ENCODE measurements at regions not wholly inside any gene's neighbourhood (a gene's known extent, or its start where the extent isn't known, plus 50 kb on each side); places are given as distances from the start of the nearest gene placed in this dataset.

DNA sequence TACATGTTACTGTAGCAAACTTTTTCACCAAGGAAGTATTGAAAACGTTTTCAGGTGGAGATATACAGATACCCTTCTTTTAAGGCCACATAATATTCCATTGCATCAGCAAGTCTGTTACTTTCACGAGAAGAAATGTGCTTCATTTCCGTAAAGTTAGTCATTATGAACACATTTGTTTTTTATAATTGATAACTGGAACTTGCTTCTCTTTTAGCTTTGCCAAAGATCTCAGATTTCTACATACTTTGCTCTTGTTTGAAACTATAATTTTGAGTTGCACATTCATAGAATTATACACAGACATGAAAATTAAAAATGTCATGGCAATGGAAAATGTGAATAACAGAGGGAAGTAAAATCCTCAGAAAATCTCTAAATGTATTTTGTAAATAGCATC lies 128.7 kb upstream of the GIMD1 start:
- no peak overlapping the region for H3K4me3 ChIP-seq (replicated peaks; ENCODE audit: low read depth, low read length)
- TF ChIP-seq, protein P1, sequence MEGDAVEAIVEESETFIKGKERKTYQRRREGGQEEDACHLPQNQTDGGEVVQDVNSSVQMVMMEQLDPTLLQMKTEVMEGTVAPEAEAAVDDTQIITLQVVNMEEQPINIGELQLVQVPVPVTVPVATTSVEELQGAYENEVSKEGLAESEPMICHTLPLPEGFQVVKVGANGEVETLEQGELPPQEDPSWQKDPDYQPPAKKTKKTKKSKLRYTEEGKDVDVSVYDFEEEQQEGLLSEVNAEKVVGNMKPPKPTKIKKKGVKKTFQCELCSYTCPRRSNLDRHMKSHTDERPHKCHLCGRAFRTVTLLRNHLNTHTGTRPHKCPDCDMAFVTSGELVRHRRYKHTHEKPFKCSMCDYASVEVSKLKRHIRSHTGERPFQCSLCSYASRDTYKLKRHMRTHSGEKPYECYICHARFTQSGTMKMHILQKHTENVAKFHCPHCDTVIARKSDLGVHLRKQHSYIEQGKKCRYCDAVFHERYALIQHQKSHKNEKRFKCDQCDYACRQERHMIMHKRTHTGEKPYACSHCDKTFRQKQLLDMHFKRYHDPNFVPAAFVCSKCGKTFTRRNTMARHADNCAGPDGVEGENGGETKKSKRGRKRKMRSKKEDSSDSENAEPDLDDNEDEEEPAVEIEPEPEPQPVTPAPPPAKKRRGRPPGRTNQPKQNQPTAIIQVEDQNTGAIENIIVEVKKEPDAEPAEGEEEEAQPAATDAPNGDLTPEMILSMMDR (IDR thresholded peaks at IDR 0.05; ENCODE audit: low read length, missing control alignments): no peak
- DNase-seq (ENCODE audit: low read depth): no peak

DNA sequence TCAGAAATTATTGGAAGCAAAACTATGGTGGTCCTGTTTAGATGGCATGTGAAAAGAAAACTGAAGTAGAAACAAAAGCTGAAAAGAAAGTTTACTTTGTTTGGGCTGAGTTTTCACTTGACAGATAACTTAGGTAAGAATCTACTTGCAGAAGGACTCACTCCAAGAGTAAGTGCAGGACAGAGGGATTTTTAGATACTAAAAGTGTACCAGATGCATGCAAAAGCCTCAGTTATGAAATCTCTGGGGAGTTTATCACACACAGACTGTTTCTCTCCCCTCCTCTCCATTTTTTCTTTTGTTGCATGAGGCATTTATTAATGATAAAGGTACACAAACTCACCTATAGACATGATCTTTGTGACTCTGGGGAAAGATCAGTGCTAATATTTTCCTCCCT lies 127.5 kb upstream of the GIMD1 start:
- H3K4me3 ChIP-seq (replicated peaks; ENCODE audit: low read depth, low read length): no peak overlapping the region
- TF ChIP-seq, protein P1 (IDR thresholded peaks at IDR 0.05; ENCODE audit: low read length, missing control alignments): no peak
- DNase-seq (ENCODE audit: low read depth): no peak

DNA sequence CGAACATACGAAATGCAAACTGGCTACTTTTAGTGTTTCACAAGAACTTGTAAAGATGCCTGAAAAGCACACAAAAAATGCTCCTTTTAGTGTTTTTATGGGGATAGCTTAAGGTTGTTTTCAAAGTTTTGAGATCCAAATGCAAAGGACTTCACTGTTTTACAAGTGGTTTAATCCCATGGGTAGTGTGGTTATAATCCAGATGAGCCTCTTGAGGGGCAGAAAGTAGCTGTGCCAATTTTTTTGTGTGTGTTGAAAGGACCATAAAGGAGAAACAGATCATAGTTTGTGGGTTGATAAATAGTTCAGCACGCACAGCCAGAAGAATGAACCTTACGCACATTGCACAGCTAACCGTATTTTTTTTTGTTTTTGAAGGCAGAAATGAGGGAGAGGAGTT lies 126.9 kb upstream of the GIMD1 start:
- peak; percentile 18 for DNase-seq (ENCODE audit: low read depth)
- no peak overlapping the region for H3K4me3 ChIP-seq (replicated peaks; ENCODE audit: low read depth, low read length)
- TF ChIP-seq, protein P1 (IDR thresholded peaks at IDR 0.05; ENCODE audit: low read length, missing control alignments): no peak

DNA sequence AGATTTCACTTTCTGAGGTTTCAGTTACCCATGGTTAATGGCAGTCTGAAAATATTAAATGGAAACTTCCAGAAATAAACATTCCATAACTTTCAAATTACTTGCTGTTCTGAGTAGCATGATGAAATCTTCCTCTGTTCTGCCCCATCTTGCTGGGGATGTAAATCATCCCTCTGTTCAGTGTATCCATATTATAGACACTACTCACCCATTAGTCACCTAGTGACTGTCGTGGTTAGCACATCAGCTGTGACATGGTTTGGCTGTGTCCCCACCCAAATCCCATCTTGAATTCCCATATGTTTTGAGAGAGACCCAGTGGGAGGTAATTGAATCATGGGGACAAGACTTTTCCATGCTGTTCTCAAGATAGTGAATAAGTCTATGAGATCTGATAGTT lies 125.5 kb upstream of the GIMD1 start:
- TF ChIP-seq, protein P1 (IDR thresholded peaks at IDR 0.05; ENCODE audit: low read length, missing control alignments): no peak
- DNase-seq (ENCODE audit: low read depth): no peak
- no peak overlapping the region for H3K4me3 ChIP-seq (replicated peaks; ENCODE audit: low read depth, low read length)

DNA sequence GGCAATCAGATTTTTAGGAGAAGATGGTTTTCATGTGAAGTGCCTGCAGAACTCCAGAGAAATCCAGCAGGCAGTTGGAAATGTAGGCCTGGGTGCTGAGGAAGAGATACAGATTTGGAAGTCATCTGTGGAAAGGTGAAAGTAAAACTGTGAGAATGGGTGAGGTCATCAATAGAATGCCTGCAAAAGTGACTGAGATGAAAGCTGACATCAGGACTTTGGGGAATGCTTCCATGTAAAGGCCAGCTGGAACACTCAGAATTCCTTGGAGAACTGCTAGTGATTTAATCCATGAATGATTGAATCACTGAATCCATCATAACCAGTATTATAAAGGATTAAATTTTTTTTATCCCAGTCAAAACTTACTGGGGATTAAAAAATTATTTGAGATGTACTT lies 124.5 kb upstream of the GIMD1 start:
- no peak for DNase-seq (ENCODE audit: low read depth)
- TF ChIP-seq, protein P1 (IDR thresholded peaks at IDR 0.05; ENCODE audit: low read length, missing control alignments): no peak
- no peak overlapping the region for H3K4me3 ChIP-seq (replicated peaks; ENCODE audit: low read depth, low read length)

DNA sequence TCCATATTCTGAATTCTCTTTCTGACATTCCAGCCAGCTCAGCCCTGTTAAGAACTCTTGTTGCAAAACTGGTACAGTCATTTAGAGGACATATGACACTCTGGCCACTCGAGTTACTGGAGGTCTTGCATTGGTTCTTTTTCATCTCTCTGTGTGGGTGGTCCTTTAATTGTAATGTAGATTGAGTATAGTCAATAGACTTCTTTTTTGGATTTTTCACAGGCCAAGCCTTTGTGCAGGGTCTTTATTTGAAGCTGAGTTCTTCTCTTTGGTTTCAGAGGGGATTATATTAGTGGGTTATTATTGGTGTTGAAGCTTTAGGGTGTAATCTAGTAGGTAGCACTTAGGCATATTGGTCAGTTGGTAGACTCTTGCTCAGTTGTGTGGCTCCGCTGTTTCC lies 118.0 kb upstream of the GIMD1 start:
- H3K4me3 ChIP-seq (replicated peaks; ENCODE audit: low read depth, low read length): no peak overlapping the region
- TF ChIP-seq, protein P1 (IDR thresholded peaks at IDR 0.05; ENCODE audit: low read length, missing control alignments): no peak
- no peak for DNase-seq (ENCODE audit: low read depth)

DNA sequence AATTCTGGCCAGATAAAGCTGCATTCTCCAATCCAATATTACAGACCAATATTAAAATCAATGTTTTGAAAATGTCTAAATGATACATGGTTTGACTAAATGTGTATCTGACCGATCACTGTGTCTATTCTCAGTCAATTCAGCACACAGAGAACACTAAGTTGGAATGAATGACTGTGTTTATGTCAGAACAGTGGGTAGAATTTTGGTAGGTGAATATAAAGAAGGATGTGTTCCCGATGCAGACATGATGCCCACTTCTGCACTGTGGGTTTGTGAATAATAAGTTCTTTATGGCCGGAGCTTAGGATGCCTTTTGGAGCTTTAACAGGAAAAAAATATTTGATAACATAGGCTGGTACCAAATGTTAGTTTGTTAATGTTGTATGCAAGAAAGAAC lies 113.2 kb upstream of the GIMD1 start:
- no peak for DNase-seq (ENCODE audit: low read depth)
- TF ChIP-seq, protein P1 (IDR thresholded peaks at IDR 0.05; ENCODE audit: low read length, missing control alignments): no peak
- H3K4me3 ChIP-seq (replicated peaks; ENCODE audit: low read depth, low read length): no peak overlapping the region
